Endothelial cell of umbilical vein (primary cell): ENCODE measurements at regions not wholly inside any gene's neighbourhood (a gene's known extent, or its start where the extent isn't known, plus 50 kb on each side); places are given as distances from the start of the nearest gene placed in this dataset.

ENCODE experiments used
- MYC ChIP-seq: IDR thresholded peaks from one replicate; pipeline ENCODE4 v1.6.1; 2011; ENCODE audit warnings: mild to moderate bottlenecking, low read depth, low read length
- POLR2A ChIP-seq: IDR thresholded peaks from 2 replicates; pipeline ENCODE4 v1.6.1; 2012; ENCODE audit warnings: low read depth, mild to moderate bottlenecking, control low read depth, low read length
- POLR2AphosphoS5 ChIP-seq: IDR thresholded peaks from 2 replicates; pipeline ENCODE4 v1.6.1; 2012; ENCODE audit warnings: low read depth, mild to moderate bottlenecking, control low read depth, low read length, moderate library complexity; ENCODE audit not compliant: insufficient read depth
- TF ChIP-seq, protein P1 (sequence below), 2 donors: IDR thresholded peaks; 1 replicate in 1 of 2; 2 replicates in 1 of 2; pipeline ENCODE4 v1.5.1; 2011; ENCODE audit warnings: low read length in 2 of 2, mild to moderate bottlenecking in 2 of 2, moderate library complexity in 2 of 2, control low read depth in 1 of 2, inconsistent platforms in 1 of 2, low read depth in 1 of 2; ENCODE audit not compliant: insufficient read depth in 1 of 2; ENCODE audit errors: extremely low read depth in 1 of 2
- TF ChIP-seq, protein P2 (sequence below): IDR thresholded peaks from 2 replicates; pipeline ENCODE4 v1.6.1; 2011; ENCODE audit not compliant: insufficient read depth, insufficient read length

DNA sequence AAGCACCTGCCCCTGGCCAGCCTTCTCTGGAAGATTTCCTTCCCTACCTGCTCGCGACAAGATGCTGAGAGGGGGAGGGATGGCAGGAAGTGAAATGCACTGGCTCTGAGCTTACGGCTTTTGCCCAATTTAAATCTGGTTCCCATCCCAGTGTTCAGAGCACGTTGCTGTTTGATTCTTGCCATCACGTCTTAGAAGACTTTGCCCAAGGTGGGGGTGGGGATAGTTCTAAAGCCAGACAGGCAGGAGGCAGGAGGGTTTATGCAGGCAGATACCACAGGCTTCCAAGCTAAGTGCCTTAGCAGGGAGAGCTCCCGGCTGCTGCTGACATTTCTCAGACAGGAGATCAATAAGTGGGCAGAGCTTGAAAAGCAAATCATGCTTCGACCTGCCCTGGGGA is 393.9 kb downstream of the MID1IP1 start:
- TF ChIP-seq, protein P1, sequence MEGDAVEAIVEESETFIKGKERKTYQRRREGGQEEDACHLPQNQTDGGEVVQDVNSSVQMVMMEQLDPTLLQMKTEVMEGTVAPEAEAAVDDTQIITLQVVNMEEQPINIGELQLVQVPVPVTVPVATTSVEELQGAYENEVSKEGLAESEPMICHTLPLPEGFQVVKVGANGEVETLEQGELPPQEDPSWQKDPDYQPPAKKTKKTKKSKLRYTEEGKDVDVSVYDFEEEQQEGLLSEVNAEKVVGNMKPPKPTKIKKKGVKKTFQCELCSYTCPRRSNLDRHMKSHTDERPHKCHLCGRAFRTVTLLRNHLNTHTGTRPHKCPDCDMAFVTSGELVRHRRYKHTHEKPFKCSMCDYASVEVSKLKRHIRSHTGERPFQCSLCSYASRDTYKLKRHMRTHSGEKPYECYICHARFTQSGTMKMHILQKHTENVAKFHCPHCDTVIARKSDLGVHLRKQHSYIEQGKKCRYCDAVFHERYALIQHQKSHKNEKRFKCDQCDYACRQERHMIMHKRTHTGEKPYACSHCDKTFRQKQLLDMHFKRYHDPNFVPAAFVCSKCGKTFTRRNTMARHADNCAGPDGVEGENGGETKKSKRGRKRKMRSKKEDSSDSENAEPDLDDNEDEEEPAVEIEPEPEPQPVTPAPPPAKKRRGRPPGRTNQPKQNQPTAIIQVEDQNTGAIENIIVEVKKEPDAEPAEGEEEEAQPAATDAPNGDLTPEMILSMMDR (IDR thresholded peaks at IDR 0.05; ENCODE audit: extremely low read depth in 1 of 2, insufficient read depth in 1 of 2, low read depth in 1 of 2, low read length in 2 of 2), result no peak
- TF ChIP-seq POLR2A, result no peak
- no peak for TF ChIP-seq POLR2AphosphoS5
- TF ChIP-seq MYC, result no peak
- TF ChIP-seq, protein P2, sequence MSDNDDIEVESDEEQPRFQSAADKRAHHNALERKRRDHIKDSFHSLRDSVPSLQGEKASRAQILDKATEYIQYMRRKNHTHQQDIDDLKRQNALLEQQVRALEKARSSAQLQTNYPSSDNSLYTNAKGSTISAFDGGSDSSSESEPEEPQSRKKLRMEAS, result no peak
